ENCODE measurements at regions not wholly inside any gene's neighbourhood (a gene's known extent, or its start where the extent isn't known, plus 50 kb on each side); places are given as distances from the start of the nearest gene placed in this dataset.

DNA sequence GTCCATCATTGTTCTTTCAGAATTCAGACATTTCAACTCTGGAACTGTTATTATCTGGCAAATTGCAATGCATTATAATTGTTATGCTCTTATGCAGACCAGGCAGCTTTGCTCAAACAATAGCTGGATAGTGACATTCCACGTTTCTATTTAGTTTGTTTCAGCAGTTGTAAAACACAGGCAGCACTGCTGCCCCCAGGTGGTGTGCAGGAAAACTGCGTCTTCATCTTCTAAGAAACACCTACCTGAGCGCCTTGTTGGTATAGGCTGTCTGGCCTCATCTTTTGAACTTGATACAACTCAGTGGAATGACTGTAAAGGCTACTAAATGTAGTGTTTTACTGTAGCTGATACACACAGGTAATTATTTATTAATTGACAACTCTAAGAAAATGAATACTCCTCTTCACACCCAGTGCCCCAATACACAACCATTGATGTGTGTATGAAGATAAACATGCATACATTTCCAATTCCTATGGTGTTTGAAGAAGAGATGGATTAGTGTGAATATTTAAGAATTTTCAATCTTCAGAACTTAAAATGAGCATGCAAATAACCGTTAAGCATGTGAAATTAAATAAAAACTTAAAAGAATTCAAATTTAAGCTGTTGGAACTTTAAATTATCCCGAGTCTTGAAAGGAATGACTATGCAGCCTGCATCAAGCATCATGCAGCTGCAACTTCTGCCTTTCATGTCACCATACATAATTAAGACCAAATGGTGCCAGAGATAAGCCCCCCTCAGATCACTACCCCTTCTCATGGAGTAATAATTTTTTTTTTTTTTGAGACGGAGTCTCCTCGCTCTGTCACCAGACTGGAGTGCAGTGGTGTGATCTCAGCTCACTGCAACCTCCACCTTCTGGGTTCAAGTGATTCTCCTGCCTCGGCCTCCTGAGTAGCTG is 85.6 kb downstream of the CD8B2 start:
- H3K4me3 ChIP-seq (replicated peaks in 1 of 2; ENCODE audit: low read depth in 2 of 2, low read length in 2 of 2) = no peak overlapping the region
- TF ChIP-seq, protein P1, sequence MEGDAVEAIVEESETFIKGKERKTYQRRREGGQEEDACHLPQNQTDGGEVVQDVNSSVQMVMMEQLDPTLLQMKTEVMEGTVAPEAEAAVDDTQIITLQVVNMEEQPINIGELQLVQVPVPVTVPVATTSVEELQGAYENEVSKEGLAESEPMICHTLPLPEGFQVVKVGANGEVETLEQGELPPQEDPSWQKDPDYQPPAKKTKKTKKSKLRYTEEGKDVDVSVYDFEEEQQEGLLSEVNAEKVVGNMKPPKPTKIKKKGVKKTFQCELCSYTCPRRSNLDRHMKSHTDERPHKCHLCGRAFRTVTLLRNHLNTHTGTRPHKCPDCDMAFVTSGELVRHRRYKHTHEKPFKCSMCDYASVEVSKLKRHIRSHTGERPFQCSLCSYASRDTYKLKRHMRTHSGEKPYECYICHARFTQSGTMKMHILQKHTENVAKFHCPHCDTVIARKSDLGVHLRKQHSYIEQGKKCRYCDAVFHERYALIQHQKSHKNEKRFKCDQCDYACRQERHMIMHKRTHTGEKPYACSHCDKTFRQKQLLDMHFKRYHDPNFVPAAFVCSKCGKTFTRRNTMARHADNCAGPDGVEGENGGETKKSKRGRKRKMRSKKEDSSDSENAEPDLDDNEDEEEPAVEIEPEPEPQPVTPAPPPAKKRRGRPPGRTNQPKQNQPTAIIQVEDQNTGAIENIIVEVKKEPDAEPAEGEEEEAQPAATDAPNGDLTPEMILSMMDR (IDR thresholded peaks at IDR 0.05; ENCODE audit: low read depth, low read length) = peak; percentile 39
- peak in 1 of 2 donors; percentile 7 for DNase-seq (ENCODE audit: low read depth in 2 of 2)

DNA sequence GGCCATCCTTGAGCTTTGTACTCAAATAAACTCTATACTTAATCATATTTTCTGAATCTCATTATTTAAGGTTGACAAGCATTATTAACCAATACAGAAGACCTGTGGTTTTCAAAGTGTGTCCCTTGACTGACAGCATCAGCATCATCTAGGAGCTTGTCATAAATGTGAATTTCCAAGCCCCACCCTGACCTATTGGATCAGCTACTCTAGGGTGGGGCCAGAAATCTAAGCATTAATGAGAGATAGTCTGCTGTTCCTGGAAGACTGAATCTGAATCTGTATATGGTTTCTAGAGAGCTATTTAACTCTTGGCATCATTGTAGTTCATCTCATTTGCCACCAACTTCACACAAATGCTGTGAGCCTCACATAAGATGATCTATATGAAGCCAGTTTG is 86.6 kb downstream of the CD8B2 start:
- TF ChIP-seq, protein P1 (IDR thresholded peaks at IDR 0.05; ENCODE audit: low read depth, low read length) = no peak
- H3K4me3 ChIP-seq (replicated peaks in 1 of 2; ENCODE audit: low read depth in 2 of 2, low read length in 2 of 2) = no peak overlapping the region
- no peak for DNase-seq (ENCODE audit: low read depth in 2 of 2)

DNA sequence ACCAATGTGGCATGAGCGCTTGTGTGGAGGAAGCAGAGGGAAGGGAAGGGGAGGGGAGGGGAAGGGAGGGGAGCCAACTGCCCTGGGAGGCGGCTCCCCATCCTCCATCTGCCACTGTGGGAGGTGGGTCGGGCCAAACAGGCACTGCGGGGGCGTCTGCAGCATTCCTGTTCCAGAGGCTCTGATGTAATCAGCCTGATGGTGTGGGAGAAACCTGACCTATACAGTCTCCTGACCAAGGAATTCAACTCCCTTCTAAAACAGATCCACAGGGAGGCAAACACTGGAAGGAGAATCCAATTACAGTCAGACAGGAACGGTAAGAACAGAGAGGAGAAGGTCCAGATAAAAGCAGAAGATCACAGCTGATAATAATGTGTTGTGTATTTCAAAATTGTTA is 88.8 kb downstream of the CD8B2 start:
- no peak overlapping the region for H3K4me3 ChIP-seq (replicated peaks in 1 of 2; ENCODE audit: low read depth in 2 of 2, low read length in 2 of 2)
- TF ChIP-seq, protein P1 (IDR thresholded peaks at IDR 0.05; ENCODE audit: low read depth, low read length) = no peak
- DNase-seq (ENCODE audit: low read depth in 2 of 2) = peak; percentile 24 to 85

DNA sequence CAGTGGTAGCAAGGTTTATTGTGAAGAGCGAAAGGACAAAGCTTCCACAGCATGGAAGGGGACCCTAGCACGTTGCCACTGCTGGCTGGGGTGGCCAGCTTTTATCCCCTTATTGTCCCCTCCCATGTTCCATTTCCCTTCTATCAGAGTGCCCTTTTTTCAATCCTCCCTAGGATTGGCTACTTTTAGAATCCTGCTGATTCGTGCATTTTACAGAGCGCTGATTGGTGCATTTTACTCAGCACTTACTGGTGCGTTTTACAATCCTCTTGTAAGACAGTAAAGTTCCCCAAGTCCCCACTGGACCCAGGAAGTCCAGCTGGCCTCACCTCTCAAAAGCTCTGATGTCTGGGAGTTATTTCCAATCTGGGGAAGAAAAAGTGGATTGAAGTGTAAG is 90.1 kb downstream of the CD8B2 start:
- no peak overlapping the region for H3K4me3 ChIP-seq (replicated peaks in 1 of 2; ENCODE audit: low read depth in 2 of 2, low read length in 2 of 2)
- TF ChIP-seq, protein P1 (IDR thresholded peaks at IDR 0.05; ENCODE audit: low read depth, low read length) = no peak
- DNase-seq (ENCODE audit: low read depth in 2 of 2) = no peak

DNA sequence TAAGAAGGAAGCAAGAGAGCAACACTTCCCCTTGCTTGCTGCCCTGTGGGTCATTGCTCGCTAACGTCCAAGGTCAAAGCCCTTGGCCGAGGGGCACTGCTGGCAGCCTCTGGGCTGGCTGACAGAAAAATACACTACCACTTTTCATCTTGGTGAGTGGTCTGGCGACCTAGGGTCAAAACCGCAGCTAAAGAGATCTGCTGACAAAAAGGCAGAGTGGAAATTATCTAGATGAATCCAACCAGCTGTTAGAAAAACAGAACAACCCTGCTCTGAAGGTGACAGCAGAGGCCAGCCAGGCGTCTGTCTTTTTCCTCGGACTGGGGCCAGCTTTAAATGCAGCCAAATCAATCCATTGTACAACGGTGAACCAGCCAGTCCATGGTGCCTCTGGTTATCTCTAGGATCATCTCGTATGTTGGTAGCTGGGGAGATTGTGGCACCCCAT is 92.6 kb downstream of the CD8B2 start:
- H3K4me3 ChIP-seq (replicated peaks in 1 of 2; ENCODE audit: low read depth in 2 of 2, low read length in 2 of 2) = no peak overlapping the region
- no peak for DNase-seq (ENCODE audit: low read depth in 2 of 2)
- TF ChIP-seq, protein P1 (IDR thresholded peaks at IDR 0.05; ENCODE audit: low read depth, low read length) = no peak

DNA sequence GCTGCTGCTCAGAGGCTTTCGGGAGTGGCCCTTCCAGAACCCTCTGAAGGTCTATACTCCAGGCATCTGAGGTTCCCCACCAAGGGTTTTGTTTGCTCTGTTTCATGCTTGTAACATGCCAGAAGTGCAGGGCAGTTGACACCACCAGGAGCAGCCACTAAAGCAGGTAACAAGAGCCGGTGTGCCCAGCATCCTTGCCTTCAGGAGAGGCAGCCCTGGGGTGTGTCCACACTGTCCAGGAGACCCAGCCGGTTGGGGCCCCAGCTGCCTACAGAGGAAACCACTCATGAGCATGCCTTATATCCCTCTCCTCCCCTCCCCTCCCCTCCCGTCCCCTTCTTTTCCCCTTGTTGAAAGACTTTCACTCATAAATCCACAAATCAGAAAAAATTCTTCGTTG is 93.1 kb downstream of the CD8B2 start:
- TF ChIP-seq, protein P1 (IDR thresholded peaks at IDR 0.05; ENCODE audit: low read depth, low read length) = no peak
- DNase-seq (ENCODE audit: low read depth in 2 of 2) = no peak
- H3K4me3 ChIP-seq (replicated peaks in 1 of 2; ENCODE audit: low read depth in 2 of 2, low read length in 2 of 2) = no peak overlapping the region

Data from cardiac fibroblast (primary cell).